Dedifferentiated amniotic fluid mesenchymal stem cell (primary cell): ENCODE measurements at regions not wholly inside any gene's neighbourhood (a gene's known extent, or its start where the extent isn't known, plus 50 kb on each side); places are given as distances from the start of the nearest gene placed in this dataset.
"Not testable (repeated sequence)": the region's sequence is repeated elsewhere in the genome, so short reads cannot be mapped to it uniquely, and the experiment has no call there.

Experiments used
- DNase-seq: peaks from one replicate; pipeline ENCODE4 v3.0.0-alpha.2; 2016; ENCODE audit errors: extremely low spot score

- DNase-seq = no peak
Observed at GRCh38 chr2:17254421-17254820, 263.8 kb downstream of the RAD51AP2 start.

- DNase-seq = no peak
Observed at GRCh38 chr2:17252258-17252657, 266.0 kb downstream of the RAD51AP2 start.

- no peak for DNase-seq
Observed at GRCh38 chr2:17251171-17251570, 267.1 kb downstream of the RAD51AP2 start.

- DNase-seq = no peak
Observed at GRCh38 chr2:17249249-17249648, 269.0 kb downstream of the RAD51AP2 start.

GRCh38 chr2:17245906-17246305 is 272.3 kb downstream of the RAD51AP2 start:
- DNase-seq = no peak

GRCh38 chr2:17242813-17243485 is 275.3 kb downstream of the RAD51AP2 start:
- DNase-seq = no peak

GRCh38 chr2:17239550-17239949 is 278.7 kb downstream of the RAD51AP2 start:
- DNase-seq = no peak

- no peak for DNase-seq
Observed at GRCh38 chr2:17235167-17235566, 283.1 kb downstream of the RAD51AP2 start.

- no peak for DNase-seq
Observed at GRCh38 chr2:17232776-17233556, 285.3 kb downstream of the RAD51AP2 start.

GRCh38 chr2:17231394-17231965 is 286.8 kb downstream of the RAD51AP2 start:
- no peak for DNase-seq

GRCh38 chr2:17229414-17229813 is 288.8 kb downstream of the RAD51AP2 start:
- DNase-seq = no peak

GRCh38 chr2:17228461-17228860 is 289.8 kb downstream of the RAD51AP2 start:
- DNase-seq = no peak

GRCh38 chr2:17227856-17228255 is 290.4 kb downstream of the RAD51AP2 start:
- no peak for DNase-seq

- DNase-seq = no peak
Observed at GRCh38 chr2:17226941-17227490, 291.2 kb downstream of the RAD51AP2 start.

GRCh38 chr2:17223211-17223610 is 295.0 kb downstream of the RAD51AP2 start:
- DNase-seq = no peak

GRCh38 chr2:17208511-17208910 is 309.7 kb downstream of the RAD51AP2 start:
- DNase-seq = peak; percentile 44

GRCh38 chr2:17206771-17207170 is 311.5 kb downstream of the RAD51AP2 start:
- DNase-seq = no peak

- DNase-seq = not testable (repeated sequence)
Observed at GRCh38 chr2:17204214-17204613, 314.0 kb downstream of the RAD51AP2 start.

- DNase-seq = not testable (repeated sequence)
Observed at GRCh38 chr2:17202628-17203027, 315.6 kb downstream of the RAD51AP2 start.

GRCh38 chr2:17199741-17200140 is 318.5 kb downstream of the RAD51AP2 start:
- DNase-seq = no peak

- no peak for DNase-seq
Observed at GRCh38 chr2:17196380-17196779, 321.9 kb downstream of the RAD51AP2 start.

GRCh38 chr2:17195016-17195415 is 323.2 kb downstream of the RAD51AP2 start:
- DNase-seq = no peak

GRCh38 chr2:17194083-17194482 is 324.2 kb downstream of the RAD51AP2 start:
- DNase-seq = no peak
